Loucy (cell line): ENCODE measurements at regions not wholly inside any gene's neighbourhood (a gene's known extent, or its start where the extent isn't known, plus 50 kb on each side); places are given as distances from the start of the nearest gene placed in this dataset.
"Not testable (repeated sequence)": the region's sequence is repeated elsewhere in the genome, so short reads cannot be mapped to it uniquely, and the experiment has no call there.

Experiments
- H2AFZ ChIP-seq: fragments of 200-600 bp; sonication (generic); 2 replicates; pipeline ENCODE4 v1.6.0; 2016; ENCODE audit warnings: antibody characterized with exemption, mild to moderate bottlenecking, low read length, moderate library complexity
- H3F3A ChIP-seq: fragments of 200-600 bp; 2 replicates; pipeline ENCODE4 v1.6.0; 2016; ENCODE audit warnings: antibody characterized with exemption, low read depth, mild to moderate bottlenecking
- H3K27me3 ChIP-seq: fragments of 200-600 bp; sonication (generic); 2 replicates; pipeline ENCODE4 v1.6.1; 2014; ENCODE audit warnings: low read length, mild to moderate bottlenecking; ENCODE audit not compliant: insufficient read depth, poor library complexity, severe bottlenecking
- H3K36me3 ChIP-seq: fragments of 200-600 bp; sonication (generic); 2 replicates; pipeline ENCODE4 v1.6.1; 2016; ENCODE audit warnings: low read length; ENCODE audit not compliant: insufficient read depth
- H3K4me1 ChIP-seq: fragments of 200-600 bp; sonication (generic); 2 replicates; pipeline ENCODE4 v1.5.1; 2014; ENCODE audit warnings: low read length, mild to moderate bottlenecking; ENCODE audit not compliant: insufficient read depth, poor library complexity, severe bottlenecking
- H3K4me2 ChIP-seq: fragments of 200-600 bp; sonication (generic); 2 replicates; pipeline ENCODE4 v1.6.0; 2014; ENCODE audit warnings: antibody characterized with exemption, low read length, low read depth, mild to moderate bottlenecking; ENCODE audit not compliant: poor library complexity, severe bottlenecking
- H3K4me3 ChIP-seq: fragments of 200-600 bp; sonication (generic); 2 replicates; pipeline ENCODE4 v1.5.1; 2014; ENCODE audit warnings: low read length, mild to moderate bottlenecking, mixed read lengths; ENCODE audit not compliant: poor library complexity, severe bottlenecking
- H3K79me2 ChIP-seq: fragments of 200-600 bp; sonication (generic); 2 replicates; pipeline ENCODE4 v1.6.1; 2014; ENCODE audit warnings: low read length; ENCODE audit not compliant: insufficient read depth
- H3K9ac ChIP-seq: fragments of 200-600 bp; sonication (generic); 2 replicates; pipeline ENCODE4 v1.6.0; 2014; ENCODE audit warnings: mild to moderate bottlenecking, low read depth, low read length, moderate library complexity; ENCODE audit not compliant: poor library complexity, severe bottlenecking
- H3K9me2 ChIP-seq: fragments of 200-600 bp; sonication (generic); replicated peaks from 2 replicates; pipeline ENCODE4 v1.6.1; 2016; ENCODE audit warnings: low read depth, low read length, mixed read lengths
- H3K9me3 ChIP-seq: fragments of 200-600 bp; sonication (generic); 2 replicates; pipeline ENCODE4 v1.6.1; 2014; ENCODE audit warnings: mild to moderate bottlenecking, antibody characterized with exemption, low read length, low read depth; ENCODE audit not compliant: insufficient read depth
- H4K20me1 ChIP-seq: fragments of 200-600 bp; sonication (generic); 2 replicates; pipeline ENCODE4 v1.6.0; 2014; ENCODE audit warnings: antibody characterized with exemption, low read length, mild to moderate bottlenecking; ENCODE audit not compliant: insufficient read depth, poor library complexity, severe bottlenecking
- EZH2phosphoT487 ChIP-seq: fragments of 200-600 bp; IDR thresholded peaks from 2 replicates; pipeline ENCODE4 v1.6.1; 2018; ENCODE audit warnings: antibody characterized with exemption, mild to moderate bottlenecking, moderate library complexity, borderline replicate concordance
- TF ChIP-seq, protein P1 (sequence below): fragments of 200-600 bp; sonication (generic); conservative IDR thresholded peaks from 2 replicates; pipeline ENCODE4 v1.5.1; 2014; ENCODE audit warnings: mild to moderate bottlenecking, antibody characterized with exemption, low read length

DNA sequence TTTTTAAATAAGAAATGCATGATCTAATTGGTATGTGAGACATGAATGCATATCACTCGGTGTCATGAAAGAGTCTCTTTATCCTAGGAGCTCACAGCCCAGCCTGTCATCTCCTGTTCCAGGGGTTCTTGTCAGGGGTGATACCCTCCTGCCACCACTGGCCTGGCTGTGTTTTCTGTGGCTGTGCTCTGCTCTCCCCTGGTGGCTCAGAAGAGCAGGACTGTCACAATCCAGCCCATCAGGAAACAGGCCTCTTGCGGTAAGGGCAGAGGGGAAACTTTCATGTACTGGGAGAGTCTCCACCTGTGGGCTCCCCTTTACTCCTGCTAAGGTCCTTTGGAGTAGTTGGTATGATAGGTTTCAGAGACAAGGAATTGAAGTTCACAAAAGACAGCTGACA is 240.2 kb upstream of the GLRA1 start:
- no peaks in the 10 kb centered on the region for H3F3A ChIP-seq
- no peak overlapping the region for H3K4me3 ChIP-seq
- H3K9ac ChIP-seq: no peak overlapping the region
- H3K27me3 ChIP-seq: no peaks in the 10 kb centered on the region
- H3K9me3 ChIP-seq: no peaks in the 10 kb centered on the region
- no peak overlapping the region for H3K4me2 ChIP-seq
- no peaks in the 10 kb centered on the region for H3K79me2 ChIP-seq
- H3K36me3 ChIP-seq: no peaks in the 10 kb centered on the region
- H2AFZ ChIP-seq: no peak overlapping the region
- no peaks in the 10 kb centered on the region for H3K4me1 ChIP-seq
- TF ChIP-seq EZH2phosphoT487: no peak
- TF ChIP-seq, protein P1, sequence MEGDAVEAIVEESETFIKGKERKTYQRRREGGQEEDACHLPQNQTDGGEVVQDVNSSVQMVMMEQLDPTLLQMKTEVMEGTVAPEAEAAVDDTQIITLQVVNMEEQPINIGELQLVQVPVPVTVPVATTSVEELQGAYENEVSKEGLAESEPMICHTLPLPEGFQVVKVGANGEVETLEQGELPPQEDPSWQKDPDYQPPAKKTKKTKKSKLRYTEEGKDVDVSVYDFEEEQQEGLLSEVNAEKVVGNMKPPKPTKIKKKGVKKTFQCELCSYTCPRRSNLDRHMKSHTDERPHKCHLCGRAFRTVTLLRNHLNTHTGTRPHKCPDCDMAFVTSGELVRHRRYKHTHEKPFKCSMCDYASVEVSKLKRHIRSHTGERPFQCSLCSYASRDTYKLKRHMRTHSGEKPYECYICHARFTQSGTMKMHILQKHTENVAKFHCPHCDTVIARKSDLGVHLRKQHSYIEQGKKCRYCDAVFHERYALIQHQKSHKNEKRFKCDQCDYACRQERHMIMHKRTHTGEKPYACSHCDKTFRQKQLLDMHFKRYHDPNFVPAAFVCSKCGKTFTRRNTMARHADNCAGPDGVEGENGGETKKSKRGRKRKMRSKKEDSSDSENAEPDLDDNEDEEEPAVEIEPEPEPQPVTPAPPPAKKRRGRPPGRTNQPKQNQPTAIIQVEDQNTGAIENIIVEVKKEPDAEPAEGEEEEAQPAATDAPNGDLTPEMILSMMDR: no peak
- no peaks in the 10 kb centered on the region for H4K20me1 ChIP-seq
- no peaks in the 10 kb centered on the region for H3K9me2 ChIP-seq

DNA sequence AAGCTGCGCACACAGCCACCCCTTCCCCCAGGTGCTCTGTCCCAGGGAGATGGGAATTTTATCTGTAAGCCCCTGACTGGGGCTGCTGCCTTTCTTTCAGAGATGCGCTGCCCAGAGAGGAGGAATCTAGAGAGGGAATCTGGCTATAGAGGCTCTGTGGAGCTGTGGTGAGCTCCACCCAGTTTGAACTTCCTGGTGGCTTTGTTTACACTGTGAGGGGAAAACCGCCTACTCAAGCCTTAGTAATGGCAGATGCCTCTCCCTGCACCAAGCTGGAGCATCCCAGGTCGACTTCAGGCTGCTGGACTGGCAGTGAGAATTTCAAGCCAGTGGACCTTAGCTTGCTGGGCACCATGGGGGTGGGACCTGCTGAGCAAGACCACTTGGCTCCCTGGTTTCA is 235.2 kb upstream of the GLRA1 start:
- H3K4me3 ChIP-seq, H3F3A ChIP-seq, H3K9ac ChIP-seq, H3K4me2 ChIP-seq, H2AFZ ChIP-seq, H3K27me3 ChIP-seq, H3K79me2 ChIP-seq, H3K4me1 ChIP-seq, H3K9me3 ChIP-seq, H3K9me2 ChIP-seq, H4K20me1 ChIP-seq, H3K36me3 ChIP-seq: not testable (repeated sequence)

DNA sequence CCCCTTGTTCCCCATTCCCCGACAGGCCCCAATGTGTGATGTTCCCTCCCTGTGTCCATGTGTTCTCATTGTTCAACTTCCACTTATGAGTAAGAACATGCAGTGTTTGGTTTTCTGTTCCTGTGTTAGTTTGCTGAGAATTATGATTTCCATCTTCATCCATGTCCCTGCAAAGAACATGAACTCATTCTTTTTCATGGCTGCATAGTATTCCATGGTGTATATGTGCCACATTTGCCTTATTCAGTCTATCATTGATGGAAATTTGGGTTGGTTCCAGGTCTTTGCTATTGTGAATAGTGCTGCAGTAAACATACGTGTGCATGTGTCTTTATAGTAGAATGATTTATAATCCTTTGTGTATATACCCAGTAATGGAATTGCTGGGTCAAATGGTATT is 229.8 kb upstream of the GLRA1 start:
- H2AFZ ChIP-seq, H3K4me1 ChIP-seq, H3K27me3 ChIP-seq, H4K20me1 ChIP-seq, H3K36me3 ChIP-seq, H3K9me2 ChIP-seq, H3K9ac ChIP-seq, H3K4me2 ChIP-seq, H3F3A ChIP-seq, H3K4me3 ChIP-seq, H3K79me2 ChIP-seq, H3K9me3 ChIP-seq: not testable (repeated sequence)

DNA sequence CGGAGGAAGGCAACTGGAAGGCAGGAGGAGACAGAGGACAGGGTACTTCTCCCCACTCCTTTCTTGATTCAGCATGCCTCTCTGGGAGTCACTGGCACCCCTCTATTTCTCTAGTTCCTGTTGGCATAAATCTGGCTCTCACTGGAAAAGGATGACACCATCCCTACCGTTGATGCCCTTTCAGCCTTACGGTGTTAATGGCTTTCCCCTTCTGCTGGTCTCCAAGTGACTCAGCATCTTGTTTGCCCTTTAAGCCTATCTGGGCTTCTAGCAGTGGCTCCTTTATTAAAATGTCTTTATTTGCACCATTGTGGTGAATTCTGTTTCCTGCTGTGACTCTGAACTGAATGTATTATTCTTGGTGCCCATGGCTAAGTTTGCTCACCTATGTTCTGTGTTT is 227.3 kb upstream of the GLRA1 start:
- Histone ChIP-seq H3F3A (no peaks in the 10 kb centered on the region), H4K20me1 (no peaks in the 10 kb centered on the region), H3K79me2 (no peaks in the 10 kb centered on the region), H3K9me3 (no peaks in the 10 kb centered on the region), H3K9ac (no peak overlapping the region), H3K4me3 (no peak overlapping the region), H3K4me1 (no peaks in the 10 kb centered on the region), H3K36me3 (no peaks in the 10 kb centered on the region), H3K4me2 (no peak overlapping the region), H3K9me2 (no peaks in the 10 kb centered on the region), H2AFZ (no peak overlapping the region), H3K27me3 (no peaks in the 10 kb centered on the region)
- TF ChIP-seq, protein P1: no peak
- TF ChIP-seq EZH2phosphoT487: no peak
